Mucosa of gallbladder (tissue), 1 donor: ENCODE measurements at regions not wholly inside any gene's neighbourhood (a gene's known extent, or its start where the extent isn't known, plus 50 kb on each side); places are given as distances from the start of the nearest gene placed in this dataset.
"Not testable (repeated sequence)": the region's sequence is repeated elsewhere in the genome, so short reads cannot be mapped to it uniquely, and the experiment has no call there.

Source experiments
- DNase-seq: peaks from one replicate; pipeline ENCODE4 v3.0.0-alpha.2; 2020; ENCODE audit warnings: low spot score
- donor health status: DM: no; HTN: no; CAD: no.

DNA sequence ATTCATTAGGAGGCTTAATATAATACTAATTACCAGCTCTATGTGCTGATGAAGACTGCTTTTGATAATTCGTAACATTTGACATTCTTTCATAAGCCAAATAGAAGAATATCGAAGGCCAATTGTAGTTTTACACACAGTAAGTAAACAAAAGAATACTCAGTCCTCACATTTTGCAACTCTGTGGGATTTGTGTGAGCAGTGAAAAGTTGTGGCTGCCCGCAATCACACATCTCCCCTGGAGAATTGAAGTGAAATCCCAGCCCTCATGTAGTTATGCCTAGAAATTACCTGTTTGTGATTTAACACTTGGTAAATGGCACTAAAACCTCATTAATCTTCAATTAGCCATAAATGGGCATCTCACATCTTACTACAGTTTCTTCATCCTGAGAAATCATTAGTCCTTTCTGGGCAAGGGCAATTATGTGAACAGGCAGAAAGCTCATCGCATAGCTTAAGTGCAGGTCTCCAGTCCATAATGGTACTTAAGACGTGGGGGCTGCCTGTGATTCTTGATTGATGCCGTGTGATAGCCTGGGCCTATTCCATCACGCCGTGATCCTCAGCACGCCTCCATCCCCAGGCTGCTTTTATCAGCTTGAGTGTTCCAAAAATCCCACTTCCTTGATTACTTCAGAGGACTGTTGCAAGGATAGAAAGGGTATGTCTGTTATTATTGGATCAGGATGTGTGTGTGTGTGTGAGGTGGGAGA, 97.9 kb upstream of the METTL14 start:
- DNase-seq: no peak

DNA sequence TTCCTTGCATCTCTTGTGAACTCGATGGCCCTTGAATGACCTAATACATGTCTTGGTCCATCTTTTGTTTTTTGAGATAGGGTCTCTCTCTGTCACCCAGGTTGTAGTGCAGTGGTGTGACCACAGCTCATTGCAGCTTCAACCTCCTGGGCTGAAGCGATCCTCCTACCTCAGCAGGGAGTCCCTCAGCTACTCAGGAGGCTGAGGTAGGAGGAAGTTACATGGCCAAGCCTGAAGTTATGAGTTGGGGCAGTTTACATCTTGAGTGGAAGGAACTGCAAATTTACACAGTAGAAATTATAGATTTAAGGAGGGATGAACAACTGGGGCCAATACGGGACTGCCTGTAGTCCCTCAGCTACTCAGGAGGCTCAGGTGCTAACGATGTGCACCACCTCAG, 97.2 kb upstream of the METTL14 start:
- no peak for DNase-seq

DNA sequence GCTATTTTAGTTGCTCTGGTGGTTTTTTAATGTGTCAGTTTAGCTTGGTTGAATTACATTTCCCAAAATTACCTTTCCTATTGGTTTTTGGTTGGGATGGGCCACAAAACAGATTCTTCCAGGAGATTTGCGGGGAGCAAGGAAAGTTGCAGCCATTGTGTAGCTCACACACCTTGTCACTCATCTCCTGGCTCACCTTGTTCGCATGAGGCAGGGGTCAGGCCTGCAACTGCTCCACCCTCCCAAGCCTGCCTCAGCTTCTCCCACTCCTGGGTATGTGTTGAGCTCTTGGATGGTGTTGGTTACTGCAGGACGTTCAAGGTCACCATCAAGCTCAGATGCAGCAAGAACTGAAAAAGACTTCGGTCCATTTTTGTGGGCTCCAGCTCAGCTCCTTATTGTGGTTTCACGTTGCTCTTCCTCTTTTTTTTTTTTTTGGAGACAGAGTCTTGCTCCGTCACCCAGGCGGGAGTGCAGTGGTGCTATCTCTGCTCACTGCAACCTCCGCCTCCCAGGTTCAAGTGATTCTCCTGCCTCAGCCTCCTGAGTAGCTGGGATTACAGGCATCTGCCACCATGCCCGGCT, 95.6 kb upstream of the METTL14 start:
- DNase-seq: no peak

DNA sequence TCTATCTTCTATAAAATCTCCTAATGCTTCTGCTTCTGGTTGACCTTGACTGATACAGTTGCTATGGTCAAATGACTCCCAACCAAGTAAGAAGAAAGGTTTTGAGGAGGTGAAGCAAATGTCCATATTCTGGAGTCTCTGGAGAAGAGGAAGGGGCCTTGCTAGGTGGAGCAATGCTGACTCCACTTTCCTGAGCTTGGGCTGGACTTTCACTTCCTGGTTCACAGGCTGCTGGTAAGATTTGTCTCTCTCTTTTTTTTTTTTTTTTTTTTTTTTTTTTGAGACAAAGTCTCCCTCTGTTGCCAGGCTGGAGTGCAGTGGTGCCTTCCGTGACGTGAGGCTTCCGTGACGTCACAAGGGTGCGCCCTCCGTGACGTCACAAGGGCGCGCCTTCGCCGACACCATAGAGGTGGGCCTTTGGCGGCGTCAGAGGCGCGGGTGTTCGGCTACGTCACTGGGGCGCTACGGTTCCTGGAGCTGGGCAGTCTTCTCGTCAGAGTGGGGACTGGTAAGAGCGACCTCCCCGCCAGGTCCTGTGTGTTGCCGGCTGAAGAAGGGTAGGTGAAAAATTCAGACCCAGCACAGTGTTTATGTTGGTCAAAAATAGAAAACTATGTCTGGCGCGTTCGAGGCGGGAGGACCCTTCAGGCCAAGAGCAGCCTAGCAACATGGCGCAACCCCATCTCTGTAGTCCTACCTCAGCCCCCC, 93.7 kb upstream of the METTL14 start:
- DNase-seq: peak; percentile 95

DNA sequence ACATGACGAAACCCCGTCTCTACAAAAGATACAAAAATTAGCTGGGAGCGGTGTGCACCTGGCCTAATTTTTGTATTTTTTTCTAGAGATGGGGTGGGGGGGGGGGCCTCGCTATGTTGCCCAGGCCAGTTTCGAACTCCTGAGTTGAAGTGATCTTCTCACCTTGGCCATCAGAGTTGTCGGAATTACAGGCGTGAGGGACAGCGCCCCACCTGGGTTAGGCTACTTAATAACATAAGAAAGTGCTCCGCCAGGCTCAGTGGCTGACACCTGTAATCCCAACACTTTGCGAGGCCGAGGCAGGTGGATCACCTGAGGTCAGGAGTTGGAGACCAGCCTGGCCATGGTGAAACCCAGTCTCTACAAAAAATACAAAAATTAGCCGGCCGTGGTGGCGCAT, 92.9 kb upstream of the METTL14 start:
- not testable (repeated sequence) for DNase-seq

DNA sequence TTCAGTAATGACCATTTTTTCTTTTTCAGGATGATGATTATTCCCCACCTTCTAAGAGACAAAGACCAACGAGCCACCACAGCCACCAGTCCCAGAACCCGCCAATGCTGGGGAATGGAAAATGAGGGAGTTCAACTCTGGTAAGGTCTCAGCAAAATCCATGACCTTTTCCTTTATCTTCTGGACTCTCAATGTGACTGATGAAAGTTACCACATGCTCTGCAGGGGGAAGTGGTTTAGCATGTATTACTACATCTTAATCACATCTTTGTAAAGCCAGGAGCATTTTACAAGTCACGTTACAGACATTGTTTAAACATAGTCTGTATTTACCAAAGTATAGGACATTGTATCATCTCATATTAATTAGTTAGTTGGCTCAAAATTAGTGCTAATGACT, 89.3 kb upstream of the METTL14 start:
- not testable (repeated sequence) for DNase-seq

DNA sequence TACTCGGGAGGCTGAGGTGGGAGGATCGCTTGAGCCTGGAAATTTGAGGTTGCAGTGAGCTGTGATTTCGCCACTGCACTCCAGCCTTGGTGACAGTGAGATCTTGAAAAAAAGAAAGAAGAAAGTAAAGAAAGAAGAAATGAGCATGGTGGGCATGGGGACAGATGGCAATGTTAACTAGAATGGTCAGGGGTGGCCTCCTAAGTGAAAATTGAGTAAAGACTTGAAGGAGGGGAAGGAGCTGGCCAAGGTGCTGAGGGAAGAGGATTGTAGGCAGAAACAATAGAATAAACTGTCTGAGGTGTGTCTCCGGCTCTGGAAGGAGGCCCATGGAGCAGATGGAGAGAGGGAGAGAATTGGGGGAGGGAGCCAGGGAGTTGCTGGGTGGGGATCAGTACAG, 60.1 kb upstream of the METTL14 start:
- not testable (repeated sequence) for DNase-seq

DNA sequence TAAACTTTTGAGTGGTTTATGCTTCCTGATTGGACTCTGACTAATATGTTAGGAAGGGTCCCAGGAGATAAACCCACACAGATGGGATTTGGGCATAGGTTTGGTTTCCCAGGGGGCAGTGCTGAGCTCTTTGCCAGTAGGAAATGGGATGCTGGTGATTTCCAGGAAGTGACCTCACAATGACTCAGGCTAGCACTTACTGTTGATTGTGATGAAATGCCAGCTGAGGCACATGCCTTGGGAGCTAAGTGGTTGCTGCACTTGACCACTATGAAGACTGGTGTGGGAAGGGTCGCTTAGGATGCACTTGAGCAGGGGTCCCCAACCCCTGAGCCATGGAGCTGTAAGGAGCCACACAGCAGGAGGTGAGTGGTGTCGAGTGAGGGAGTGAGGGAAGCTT, 55.5 kb upstream of the METTL14 start:
- DNase-seq: not testable (repeated sequence)

DNA sequence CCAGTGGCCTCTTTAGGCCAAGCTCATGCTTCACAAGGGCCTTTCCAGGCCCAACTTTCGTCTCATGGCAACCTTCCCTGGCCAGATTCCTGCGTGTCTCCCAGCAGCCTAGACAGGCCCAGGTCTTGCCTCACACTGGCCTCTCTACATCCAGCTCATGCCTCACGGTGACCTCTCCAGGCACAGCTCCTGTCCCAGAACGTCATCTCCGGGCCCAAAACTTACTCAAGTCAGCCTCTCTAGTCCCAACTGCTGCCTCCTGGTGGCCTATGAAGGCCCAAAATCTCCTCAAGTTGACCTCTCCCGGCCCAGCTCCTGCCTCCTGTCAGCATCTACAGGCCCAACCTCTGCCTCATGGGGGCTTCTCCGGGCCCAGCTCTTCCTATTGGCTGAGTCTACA, 54.3 kb upstream of the METTL14 start:
- not testable (repeated sequence) for DNase-seq

DNA sequence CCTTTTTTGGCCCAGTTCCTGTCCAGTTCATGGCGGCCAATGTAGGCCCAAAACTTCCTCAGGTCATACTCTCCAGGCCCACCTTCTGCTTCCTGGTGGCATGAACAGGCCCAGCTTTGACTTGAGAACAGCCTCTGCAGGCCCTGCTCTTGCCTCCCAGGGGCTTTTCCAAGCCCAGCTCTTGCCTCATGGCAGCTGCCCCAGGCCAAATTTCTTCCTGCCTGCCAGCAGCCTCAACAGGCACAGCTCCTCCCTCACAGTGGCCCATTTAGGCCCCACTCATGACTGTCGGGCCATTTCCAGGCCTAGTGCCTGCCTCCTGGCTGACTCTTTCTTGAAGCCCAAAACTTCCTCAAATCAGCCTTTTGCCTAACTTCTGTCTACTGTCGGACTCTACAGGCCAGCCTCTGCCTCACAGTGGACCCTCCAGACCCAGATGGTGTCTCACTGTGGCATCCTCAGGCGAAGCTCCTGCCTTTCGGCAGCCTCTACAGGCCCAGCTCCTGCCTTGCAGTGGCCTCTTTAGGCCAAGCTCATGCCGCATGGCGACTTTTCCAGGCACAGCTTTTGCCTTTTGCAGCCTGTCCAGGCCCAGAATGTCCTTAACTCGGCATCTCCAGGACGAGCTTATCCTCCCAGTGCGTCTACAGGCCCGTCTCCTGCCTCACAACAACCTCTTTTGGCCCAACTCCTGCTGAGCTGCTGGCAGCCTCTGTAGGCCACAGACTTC, 53.7 kb upstream of the METTL14 start:
- DNase-seq: not testable (repeated sequence)

DNA sequence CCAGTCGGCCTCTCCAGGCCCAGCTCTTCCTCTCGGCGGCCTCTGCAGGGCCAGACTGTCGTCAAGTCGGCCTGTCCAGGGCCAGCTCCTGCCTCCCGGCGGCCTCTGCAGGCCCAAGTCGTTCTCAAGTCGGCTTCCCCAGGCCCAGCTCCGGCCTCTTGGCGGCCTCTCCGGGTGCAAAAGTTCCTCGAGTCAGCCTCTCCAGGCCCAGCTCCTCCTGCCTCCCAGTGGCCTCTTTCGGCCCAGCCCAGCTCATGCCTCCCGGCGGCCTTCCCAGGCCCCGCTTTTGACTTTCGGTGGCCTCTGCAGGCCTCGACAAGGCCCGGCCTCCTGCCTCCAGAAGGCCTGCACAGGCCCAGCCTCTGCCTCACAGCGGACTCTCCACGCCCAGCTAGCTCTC, 51.7 kb upstream of the METTL14 start:
- DNase-seq: not testable (repeated sequence)

DNA sequence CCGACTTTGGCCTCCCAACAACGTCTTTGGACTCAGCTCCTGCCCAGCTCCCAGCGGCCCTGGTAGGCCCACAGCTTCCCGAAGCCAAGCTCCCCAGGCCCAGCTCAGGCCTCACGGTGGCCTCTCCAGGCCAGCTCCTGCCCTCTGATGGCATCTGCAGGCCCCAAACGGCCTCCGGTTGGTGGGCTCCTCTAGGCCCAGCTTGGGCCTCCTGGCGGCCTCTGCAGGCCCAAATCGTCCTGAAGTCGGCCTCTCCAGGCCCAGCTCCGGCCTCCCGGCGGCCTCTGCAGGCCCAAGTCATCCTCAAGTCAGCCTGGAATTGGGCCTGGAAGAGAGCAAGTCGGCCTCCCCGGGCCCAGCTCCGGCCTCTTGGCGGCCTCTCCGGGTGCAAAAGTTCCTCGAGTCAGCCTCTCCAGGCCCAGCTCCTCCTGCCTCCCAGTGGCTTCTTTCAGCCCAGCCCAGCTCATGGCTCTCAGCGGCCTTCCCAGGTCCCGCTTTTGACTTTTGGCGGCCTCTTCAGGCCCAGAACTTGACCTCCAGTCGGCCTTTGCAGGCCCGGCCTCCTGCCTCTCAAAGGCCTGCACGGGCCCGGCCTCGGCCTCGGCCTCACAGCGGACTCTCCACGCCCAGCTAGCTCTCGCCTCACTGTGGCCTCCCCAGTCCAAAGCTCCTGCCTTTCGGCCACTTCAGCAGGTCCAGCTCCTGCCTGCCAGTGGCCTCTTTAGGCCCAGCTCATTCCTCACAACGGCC, 50.9 kb upstream of the METTL14 start:
- DNase-seq: not testable (repeated sequence)
